ENCODE measurements at regions not wholly inside any gene's neighbourhood (a gene's known extent, or its start where the extent isn't known, plus 50 kb on each side); places are given as distances from the start of the nearest gene placed in this dataset.

- no peaks in the 10 kb centered on the region for H3K36me3 ChIP-seq (ENCODE audit: control insufficient read depth, insufficient read depth, low read length)
- no peaks in the 10 kb centered on the region for H3K9me3 ChIP-seq (ENCODE audit: control insufficient read depth, insufficient read depth, low read length)
- no peaks in the 10 kb centered on the region for H3K27me3 ChIP-seq (ENCODE audit: control insufficient read depth, insufficient read depth, low read length)
- no peak overlapping the region for H3K9ac ChIP-seq (ENCODE audit: low read depth, low read length)
- no peak overlapping the region for H3K4me3 ChIP-seq (ENCODE audit: low read depth, low read length)
- no peak overlapping the region for H3K27ac ChIP-seq (ENCODE audit: low read depth, low read length)
- H3K4me1 ChIP-seq (ENCODE audit: control insufficient read depth, insufficient read depth, low read length): no peaks in the 10 kb centered on the region
These were observed 291.4 kb upstream of the SALL3 start for GRCh38 chr18:78688249-78688648.

- Histone ChIP-seq H3K9ac (ENCODE audit: low read depth, low read length) (no peak overlapping the region), H3K4me3 (ENCODE audit: low read depth, low read length) (no peak overlapping the region), H3K4me1 (ENCODE audit: control insufficient read depth, insufficient read depth, low read length) (no peaks in the 10 kb centered on the region), H3K27me3 (ENCODE audit: control insufficient read depth, insufficient read depth, low read length) (no peaks in the 10 kb centered on the region), H3K9me3 (ENCODE audit: control insufficient read depth, insufficient read depth, low read length) (no peaks in the 10 kb centered on the region), H3K27ac (ENCODE audit: low read depth, low read length) (no peak overlapping the region), H3K36me3 (ENCODE audit: control insufficient read depth, insufficient read depth, low read length) (no peaks in the 10 kb centered on the region)
These were observed 290.7 kb upstream of the SALL3 start for GRCh38 chr18:78688916-78689315.

- Histone ChIP-seq H3K4me1 (ENCODE audit: control insufficient read depth, insufficient read depth, low read length) (no peaks in the 10 kb centered on the region), H3K9ac (ENCODE audit: low read depth, low read length) (no peak overlapping the region), H3K9me3 (ENCODE audit: control insufficient read depth, insufficient read depth, low read length) (no peaks in the 10 kb centered on the region), H3K27me3 (ENCODE audit: control insufficient read depth, insufficient read depth, low read length) (no peaks in the 10 kb centered on the region), H3K4me3 (ENCODE audit: low read depth, low read length) (no peak overlapping the region), H3K27ac (ENCODE audit: low read depth, low read length) (no peak overlapping the region), H3K36me3 (ENCODE audit: control insufficient read depth, insufficient read depth, low read length) (no peaks in the 10 kb centered on the region)
These were observed 290.0 kb upstream of the SALL3 start for GRCh38 chr18:78689606-78690005.

GRCh38 chr18:78692105-78692504, 287.5 kb upstream of the SALL3 start:
- Histone ChIP-seq H3K4me3 (ENCODE audit: low read depth, low read length) (no peak overlapping the region), H3K4me1 (ENCODE audit: control insufficient read depth, insufficient read depth, low read length) (no peaks in the 10 kb centered on the region), H3K9me3 (ENCODE audit: control insufficient read depth, insufficient read depth, low read length) (no peaks in the 10 kb centered on the region), H3K27me3 (ENCODE audit: control insufficient read depth, insufficient read depth, low read length) (no peaks in the 10 kb centered on the region), H3K36me3 (ENCODE audit: control insufficient read depth, insufficient read depth, low read length) (no peaks in the 10 kb centered on the region), H3K27ac (ENCODE audit: low read depth, low read length) (no peak overlapping the region), H3K9ac (ENCODE audit: low read depth, low read length) (no peak overlapping the region)

GRCh38 chr18:78693429-78693828, 286.2 kb upstream of the SALL3 start:
- H3K4me3 ChIP-seq (ENCODE audit: low read depth, low read length): no peak overlapping the region
- H3K27ac ChIP-seq (ENCODE audit: low read depth, low read length): no peak overlapping the region
- H3K9ac ChIP-seq (ENCODE audit: low read depth, low read length): no peak overlapping the region
- H3K9me3 ChIP-seq (ENCODE audit: control insufficient read depth, insufficient read depth, low read length): no peaks in the 10 kb centered on the region
- H3K4me1 ChIP-seq (ENCODE audit: control insufficient read depth, insufficient read depth, low read length): no peaks in the 10 kb centered on the region
- H3K36me3 ChIP-seq (ENCODE audit: control insufficient read depth, insufficient read depth, low read length): no peaks in the 10 kb centered on the region
- no peaks in the 10 kb centered on the region for H3K27me3 ChIP-seq (ENCODE audit: control insufficient read depth, insufficient read depth, low read length)

- Histone ChIP-seq H3K4me1 (ENCODE audit: control insufficient read depth, insufficient read depth, low read length) (peaks cover 3% of the 10 kb centered on the region), H3K9me3 (ENCODE audit: control insufficient read depth, insufficient read depth, low read length) (no peaks in the 10 kb centered on the region), H3K27me3 (ENCODE audit: control insufficient read depth, insufficient read depth, low read length) (no peaks in the 10 kb centered on the region), H3K36me3 (ENCODE audit: control insufficient read depth, insufficient read depth, low read length) (no peaks in the 10 kb centered on the region), H3K27ac (ENCODE audit: low read depth, low read length) (no peak overlapping the region), H3K4me3 (ENCODE audit: low read depth, low read length) (no peak overlapping the region), H3K9ac (ENCODE audit: low read depth, low read length) (no peak overlapping the region)
These were observed 282.8 kb upstream of the SALL3 start for GRCh38 chr18:78696698-78697435.

- H3K27me3 ChIP-seq (ENCODE audit: control insufficient read depth, insufficient read depth, low read length): no peaks in the 10 kb centered on the region
- no peaks in the 10 kb centered on the region for H3K36me3 ChIP-seq (ENCODE audit: control insufficient read depth, insufficient read depth, low read length)
- no peak overlapping the region for H3K4me3 ChIP-seq (ENCODE audit: low read depth, low read length)
These were observed 282.2 kb upstream of the SALL3 start for GRCh38 chr18:78697446-78697845.

GRCh38 chr18:78698914-78699313, 280.7 kb upstream of the SALL3 start:
- Histone ChIP-seq H3K9me3 (ENCODE audit: control insufficient read depth, insufficient read depth, low read length) (no peaks in the 10 kb centered on the region), H3K27ac (ENCODE audit: low read depth, low read length) (no peak overlapping the region), H3K27me3 (ENCODE audit: control insufficient read depth, insufficient read depth, low read length) (no peaks in the 10 kb centered on the region), H3K4me1 (ENCODE audit: control insufficient read depth, insufficient read depth, low read length) (peaks cover 16% of the 10 kb centered on the region), H3K36me3 (ENCODE audit: control insufficient read depth, insufficient read depth, low read length) (no peaks in the 10 kb centered on the region), H3K4me3 (ENCODE audit: low read depth, low read length) (no peak overlapping the region), H3K9ac (ENCODE audit: low read depth, low read length) (no peak overlapping the region)

More at GRCh38 chr18:78697446-78697845, 282.2 kb upstream of the SALL3 start:
- H3K4me1 ChIP-seq (ENCODE audit: control insufficient read depth, insufficient read depth, low read length): peaks cover 8% of the 10 kb centered on the region
- H3K9ac ChIP-seq (ENCODE audit: low read depth, low read length): no peak overlapping the region
- no peaks in the 10 kb centered on the region for H3K9me3 ChIP-seq (ENCODE audit: control insufficient read depth, insufficient read depth, low read length)
- no peak overlapping the region for H3K27ac ChIP-seq (ENCODE audit: low read depth, low read length)

- no peak overlapping the region for H3K4me3 ChIP-seq (ENCODE audit: low read depth, low read length)
- no peak overlapping the region for H3K27ac ChIP-seq (ENCODE audit: low read depth, low read length)
- no peaks in the 10 kb centered on the region for H3K9me3 ChIP-seq (ENCODE audit: control insufficient read depth, insufficient read depth, low read length)
- peaks cover 16% of the 10 kb centered on the region for H3K4me1 ChIP-seq (ENCODE audit: control insufficient read depth, insufficient read depth, low read length)
- H3K9ac ChIP-seq (ENCODE audit: low read depth, low read length): no peak overlapping the region
- H3K36me3 ChIP-seq (ENCODE audit: control insufficient read depth, insufficient read depth, low read length): no peaks in the 10 kb centered on the region
- no peaks in the 10 kb centered on the region for H3K27me3 ChIP-seq (ENCODE audit: control insufficient read depth, insufficient read depth, low read length)
These were observed 280.1 kb upstream of the SALL3 start for GRCh38 chr18:78699499-78699898.

- Histone ChIP-seq H3K27me3 (ENCODE audit: control insufficient read depth, insufficient read depth, low read length) (no peaks in the 10 kb centered on the region), H3K4me3 (ENCODE audit: low read depth, low read length) (no peak overlapping the region), H3K27ac (ENCODE audit: low read depth, low read length) (no peak overlapping the region), H3K36me3 (ENCODE audit: control insufficient read depth, insufficient read depth, low read length) (no peaks in the 10 kb centered on the region), H3K9ac (ENCODE audit: low read depth, low read length) (no peak overlapping the region), H3K9me3 (ENCODE audit: control insufficient read depth, insufficient read depth, low read length) (no peaks in the 10 kb centered on the region), H3K4me1 (ENCODE audit: control insufficient read depth, insufficient read depth, low read length) (peaks cover 16% of the 10 kb centered on the region)
These were observed 277.7 kb upstream of the SALL3 start for GRCh38 chr18:78701771-78702396.

GRCh38 chr18:78703291-78703690, 276.3 kb upstream of the SALL3 start:
- H3K9me3 ChIP-seq (ENCODE audit: control insufficient read depth, insufficient read depth, low read length): peaks cover 3% of the 10 kb centered on the region; the same call in 1 of the 2 replicates
- no peaks in the 10 kb centered on the region for H3K36me3 ChIP-seq (ENCODE audit: control insufficient read depth, insufficient read depth, low read length)
- no peak overlapping the region for H3K27ac ChIP-seq (ENCODE audit: low read depth, low read length)
- H3K27me3 ChIP-seq (ENCODE audit: control insufficient read depth, insufficient read depth, low read length): no peaks in the 10 kb centered on the region
- no peak overlapping the region for H3K4me3 ChIP-seq (ENCODE audit: low read depth, low read length)
- no peak overlapping the region for H3K9ac ChIP-seq (ENCODE audit: low read depth, low read length)
- H3K4me1 ChIP-seq (ENCODE audit: control insufficient read depth, insufficient read depth, low read length): peaks cover 16% of the 10 kb centered on the region

Data from HUES48 (cell line).